GM19240 (cell line): ENCODE measurements at regions not wholly inside any gene's neighbourhood (a gene's known extent, or its start where the extent isn't known, plus 50 kb on each side); places are given as distances from the start of the nearest gene placed in this dataset.

ENCODE experiments used
- DNase-seq: peaks from one replicate; pipeline ENCODE4 v3.0.0; 2011; ENCODE audit warnings: low spot score; ENCODE audit not compliant: insufficient read length

- no peak for DNase-seq
Measured at GRCh38 chr6:25010902-25011625, 75.3 kb upstream of the RIPOR2 start.

- DNase-seq, result no peak
Measured at GRCh38 chr6:25012657-25013056, 76.9 kb upstream of the RIPOR2 start.

GRCh38 chr6:25013246-25013645 is 77.5 kb upstream of the RIPOR2 start:
- no peak for DNase-seq

GRCh38 chr6:25014369-25014768 is 78.6 kb upstream of the RIPOR2 start:
- no peak for DNase-seq

- DNase-seq, result no peak
Measured at GRCh38 chr6:25014791-25015560, 79.2 kb upstream of the RIPOR2 start.

- no peak for DNase-seq
Measured at GRCh38 chr6:25016014-25016720, 80.4 kb upstream of the RIPOR2 start.

- no peak for DNase-seq
Measured at GRCh38 chr6:25017486-25017885, 81.7 kb upstream of the RIPOR2 start.

GRCh38 chr6:25017932-25018567 is 82.3 kb upstream of the RIPOR2 start:
- peak; percentile 45 for DNase-seq

GRCh38 chr6:25018568-25018954 is 82.8 kb upstream of the RIPOR2 start:
- DNase-seq, result no peak

- no peak for DNase-seq
Measured at GRCh38 chr6:25022140-25022553, 86.4 kb upstream of the RIPOR2 start.

- no peak for DNase-seq
Measured at GRCh38 chr6:25023781-25024180, 88.0 kb upstream of the RIPOR2 start.

GRCh38 chr6:25024821-25025220 is 89.1 kb upstream of the RIPOR2 start:
- DNase-seq, result no peak

GRCh38 chr6:25025248-25025918 is 89.6 kb upstream of the RIPOR2 start:
- DNase-seq, result no peak

GRCh38 chr6:25025919-25026301 is 90.2 kb upstream of the RIPOR2 start:
- no peak for DNase-seq

- no peak for DNase-seq
Measured at GRCh38 chr6:25026723-25027122, 91.0 kb upstream of the RIPOR2 start.

GRCh38 chr6:25027221-25027916 is 91.6 kb upstream of the RIPOR2 start:
- peak; percentile 74 for DNase-seq

- no peak for DNase-seq
Measured at GRCh38 chr6:25028328-25028727, 92.6 kb upstream of the RIPOR2 start.

- DNase-seq, result no peak
Measured at GRCh38 chr6:25032934-25033333, 97.2 kb upstream of the RIPOR2 start.

GRCh38 chr6:25034431-25034921 is 98.7 kb upstream of the RIPOR2 start:
- DNase-seq, result no peak

GRCh38 chr6:25035174-25035511 is 99.4 kb upstream of the RIPOR2 start:
- no peak for DNase-seq
